ENCODE measurements at regions not wholly inside any gene's neighbourhood (a gene's known extent, or its start where the extent isn't known, plus 50 kb on each side); places are given as distances from the start of the nearest gene placed in this dataset.

DNA sequence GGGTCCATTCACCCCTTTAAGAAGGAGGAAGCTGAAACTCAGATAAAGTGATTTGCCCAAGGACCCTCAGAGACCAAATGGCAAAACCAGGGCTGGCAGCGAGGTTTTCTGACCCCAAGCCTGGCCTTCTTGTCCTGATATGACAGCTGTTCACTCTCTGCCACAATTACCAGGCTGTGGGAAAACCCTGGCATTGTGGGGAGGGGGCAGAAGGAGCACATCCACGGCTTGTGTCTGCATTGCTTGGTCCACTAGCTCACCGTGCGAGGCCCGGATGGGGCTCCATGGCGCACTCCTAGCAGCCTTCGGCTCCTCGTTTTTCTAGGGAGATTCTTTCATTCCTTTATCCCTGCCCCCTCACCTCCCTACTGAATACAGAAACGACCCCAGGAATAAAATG lies 143.4 kb upstream of the SIX2 start:
- TF ChIP-seq CTCF (IDR thresholded peaks at IDR 0.05) (no peak), POLR2A (IDR thresholded peaks at IDR 0.05) (no peak)

All from testis (tissue), 2 donors.